Stimulated activated effector memory CD8-positive, alpha-beta T cell treated with anti-CD3 and anti-CD28 coated beads, Interleukin-12 subunit alpha, Interleukin-12 subunit beta, amount 100 ng/mL, for 72 hours (primary cell): ENCODE measurements at regions not wholly inside any gene's neighbourhood (a gene's known extent, or its start where the extent isn't known, plus 50 kb on each side); places are given as distances from the start of the nearest gene placed in this dataset.
"Not testable (repeated sequence)": the region's sequence is repeated elsewhere in the genome, so short reads cannot be mapped to it uniquely, and the experiment has no call there.

ENCODE experiments used
- ATAC-seq: fragments of 150-1000 bp; cut with Tn5 transposase; 2 replicates; pipeline ENCODE4 v1.10.0; 2021
- DNase-seq, 2 donors: peaks; one replicate each; pipeline ENCODE4 v3.0.0; 2021 to 2022; ENCODE audit warnings: low spot score in 2 of 2
- H3K27ac Mint-ChIP-seq: one replicate; pipeline ENCODE4 v1.8.0; 2022; ENCODE audit warnings: mild to moderate bottlenecking, mixed read lengths
- H3K36me3 Mint-ChIP-seq: one replicate; pipeline ENCODE4 v1.8.0; 2022; ENCODE audit warnings: mild to moderate bottlenecking, mixed read lengths
- H3K4me1 Mint-ChIP-seq: one replicate; pipeline ENCODE4 v1.8.0; 2022; ENCODE audit warnings: mixed read lengths
- H3K4me3 Mint-ChIP-seq: one replicate; pipeline ENCODE4 v1.8.0; 2022; ENCODE audit warnings: mild to moderate bottlenecking, mixed read lengths
- H3K9me3 Mint-ChIP-seq: one replicate; pipeline ENCODE4 v1.8.0; 2022; ENCODE audit warnings: mixed read lengths

DNA sequence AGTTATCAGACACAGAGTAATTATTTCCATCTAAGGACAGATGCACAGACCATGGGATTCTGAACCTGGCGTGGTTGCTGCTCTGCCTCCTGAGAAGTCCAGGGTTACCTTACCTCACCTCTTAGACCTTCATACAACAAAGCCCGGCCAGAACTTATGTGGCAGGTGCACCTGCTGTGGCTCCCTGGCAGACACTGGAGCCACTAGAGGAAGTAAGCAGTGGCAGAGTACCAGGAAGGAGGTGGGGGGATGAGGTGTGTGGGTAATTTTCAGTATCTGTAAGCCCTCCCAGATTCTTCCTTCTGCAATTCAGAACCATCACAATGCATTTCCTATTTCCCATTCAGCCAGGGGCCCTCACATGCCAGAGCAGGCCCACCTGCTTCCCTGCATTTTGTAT is 106.1 kb upstream of the DOCK9 start:
- Mint-ChIP-seq H3K27ac (peak overlapping the region; percentile 86), H3K4me3 (peak overlapping the region; percentile 79), H3K4me1 (peaks cover 38% of the 10 kb centered on the region), H3K36me3 (peaks cover 21% of the 10 kb centered on the region), H3K9me3 (no peaks in the 10 kb centered on the region)
- peak in 1 of 2 donors; percentile 53 for DNase-seq
- ATAC-seq: no peak

GRCh38 chr13:99085139-99085807 is 107.4 kb upstream of the DOCK9 start:
- DNase-seq (peak in 1 of 2 donors; percentile 52), ATAC-seq (no peak)
- H3K27ac Mint-ChIP-seq: peak overlapping the region; percentile 86
- peaks cover 35% of the 10 kb centered on the region for H3K4me1 Mint-ChIP-seq
- H3K4me3 Mint-ChIP-seq: peak overlapping the region; percentile 79
- H3K9me3 Mint-ChIP-seq: no peaks in the 10 kb centered on the region
- peaks cover 21% of the 10 kb centered on the region for H3K36me3 Mint-ChIP-seq

- Mint-ChIP-seq H3K4me3 (peak overlapping the region; percentile 79), H3K9me3 (no peaks in the 10 kb centered on the region), H3K36me3 (peaks cover 21% of the 10 kb centered on the region), H3K27ac (peak overlapping the region; percentile 86), H3K4me1 (peaks cover 29% of the 10 kb centered on the region)
- ATAC-seq (no peak), DNase-seq (no peak)
Measured at GRCh38 chr13:99085808-99086266, 108.0 kb upstream of the DOCK9 start.

DNA sequence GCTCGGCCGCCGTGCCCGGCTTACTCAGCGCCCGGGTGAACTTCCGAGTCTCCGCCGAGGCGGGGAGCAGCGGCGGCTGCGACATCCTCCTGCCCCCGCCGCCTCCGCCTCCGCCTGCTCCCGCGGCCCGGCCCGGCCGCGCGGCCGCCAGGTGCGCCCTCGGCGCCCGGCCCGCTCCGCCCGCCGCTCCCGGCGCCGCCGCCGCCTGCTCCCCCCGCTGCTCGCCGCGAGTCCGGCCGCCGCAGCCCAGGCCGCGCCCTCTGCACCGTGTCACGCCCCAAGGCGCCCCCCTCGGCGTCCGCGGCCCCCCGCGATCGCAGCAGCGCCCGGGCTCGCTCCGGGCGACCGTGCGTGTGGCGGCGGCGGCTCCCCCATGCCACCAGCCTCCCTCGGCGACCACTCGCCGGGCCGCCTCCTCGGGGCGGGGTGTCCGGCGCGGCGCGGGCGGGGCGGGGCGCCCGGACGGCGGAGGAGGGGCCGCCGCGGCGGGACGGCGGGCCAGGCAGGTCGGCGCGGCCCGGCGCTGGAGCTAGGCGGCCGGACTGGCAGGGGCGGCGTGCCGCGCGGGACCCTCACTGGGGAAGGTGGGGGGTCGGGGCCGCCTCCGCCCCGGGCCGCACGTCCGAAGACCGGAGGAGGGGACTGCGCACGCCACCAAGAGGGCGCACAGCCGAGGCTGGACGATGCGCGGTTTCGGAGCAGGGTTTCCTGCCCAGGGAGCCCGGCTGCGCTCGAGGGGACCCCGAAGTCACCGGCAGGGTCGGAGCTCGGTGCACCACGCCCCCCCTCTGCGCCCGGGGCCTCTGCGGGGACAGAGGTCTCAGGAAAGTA is 108.6 kb upstream of the DOCK9 start:
- Mint-ChIP-seq H3K4me3 (peak overlapping the region; percentile 96), H3K36me3 (peaks cover 21% of the 10 kb centered on the region), H3K9me3 (no peaks in the 10 kb centered on the region), H3K4me1 (peaks cover 29% of the 10 kb centered on the region), H3K27ac (peak overlapping the region; percentile 97)
- DNase-seq (peak; percentile 47 to 83), ATAC-seq (peak; percentile 75)

DNA sequence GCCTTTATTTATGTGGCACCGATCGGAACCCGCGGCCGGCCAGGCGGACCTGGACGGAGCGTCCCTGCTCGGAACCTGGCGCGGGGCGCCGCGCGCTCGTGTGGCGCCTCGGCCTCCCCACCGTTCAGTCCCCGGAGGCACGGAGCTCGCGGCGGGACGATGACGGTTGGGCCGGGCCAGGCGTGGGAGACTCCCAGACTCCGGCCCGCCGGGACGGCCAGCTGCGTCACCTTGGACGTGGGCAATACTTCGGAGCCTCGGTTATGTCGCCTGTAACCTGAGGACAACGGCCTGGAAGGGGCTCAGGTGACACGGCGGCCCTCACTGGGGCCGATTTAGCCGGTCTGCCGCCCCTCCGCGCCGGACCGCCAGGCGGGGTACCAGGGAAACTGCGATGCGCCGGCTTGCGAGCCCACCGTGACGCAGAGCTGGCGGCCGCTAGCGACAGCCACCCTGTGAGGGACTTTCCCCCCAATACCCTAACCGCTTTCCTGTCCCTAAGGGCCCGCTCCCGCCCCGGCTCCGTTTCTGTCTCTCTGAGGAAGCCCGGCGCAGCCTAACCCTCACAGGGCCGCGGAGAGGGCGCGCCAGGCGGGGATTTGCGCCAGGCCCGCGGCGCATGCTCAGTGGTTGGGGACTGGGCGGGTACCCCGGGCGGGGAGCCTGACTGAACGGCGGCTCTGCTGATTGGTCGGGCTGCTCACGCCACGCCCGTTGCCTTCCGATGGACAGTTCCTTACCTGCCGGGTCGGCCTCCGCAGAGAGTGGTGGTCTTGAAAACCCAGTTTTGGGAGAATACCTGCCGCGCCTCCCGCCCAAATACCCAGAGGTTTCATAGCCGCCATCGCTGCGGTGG is 109.5 kb upstream of the DOCK9 start:
- ATAC-seq (peak; percentile 89), DNase-seq (peak; percentile 87 to 98)
- peaks cover 21% of the 10 kb centered on the region for H3K36me3 Mint-ChIP-seq
- peak overlapping the region; percentile 97 for H3K27ac Mint-ChIP-seq
- H3K9me3 Mint-ChIP-seq: no peaks in the 10 kb centered on the region
- peaks cover 29% of the 10 kb centered on the region for H3K4me1 Mint-ChIP-seq
- peak overlapping the region; percentile 96 for H3K4me3 Mint-ChIP-seq

DNA sequence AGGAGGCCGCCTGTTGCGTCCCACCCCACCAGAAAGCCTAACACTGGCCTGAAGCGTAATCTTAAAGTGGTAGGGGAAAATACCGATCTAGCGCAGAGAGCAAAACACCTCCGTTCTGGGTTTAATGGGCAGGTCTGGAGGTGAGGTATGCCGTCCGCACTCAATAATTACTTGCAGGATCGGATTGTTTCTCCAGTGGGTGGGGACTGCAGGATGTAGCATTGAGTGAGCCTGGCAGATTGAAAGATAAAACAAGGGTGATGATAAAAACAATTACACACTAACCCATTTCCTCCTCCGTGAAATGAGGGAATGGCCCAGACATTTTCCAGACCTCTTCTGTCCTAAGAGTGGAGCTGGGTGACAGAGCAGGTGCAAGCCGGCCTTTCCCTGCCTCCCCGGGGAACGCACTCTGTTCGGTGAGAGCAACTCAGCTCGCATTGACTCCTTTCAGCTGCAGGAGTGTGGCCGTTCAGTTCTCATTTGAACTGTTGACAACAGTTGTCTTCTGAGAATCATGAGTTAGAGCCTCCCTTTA is 110.2 kb upstream of the DOCK9 start:
- Mint-ChIP-seq H3K36me3 (peaks cover 21% of the 10 kb centered on the region), H3K9me3 (no peaks in the 10 kb centered on the region), H3K4me1 (peaks cover 29% of the 10 kb centered on the region), H3K4me3 (peak overlapping the region; percentile 96), H3K27ac (peak overlapping the region; percentile 97)
- DNase-seq (no peak), ATAC-seq (peak; percentile 38)

GRCh38 chr13:99093997-99094396 is 106.7 kb upstream of the UBAC2 start:
- DNase-seq (no peak), ATAC-seq (no peak)
- no peaks in the 10 kb centered on the region for H3K9me3 Mint-ChIP-seq
- H3K4me1 Mint-ChIP-seq: no peaks in the 10 kb centered on the region
- H3K4me3 Mint-ChIP-seq: no peak overlapping the region
- no peaks in the 10 kb centered on the region for H3K36me3 Mint-ChIP-seq
- no peak overlapping the region for H3K27ac Mint-ChIP-seq

DNA sequence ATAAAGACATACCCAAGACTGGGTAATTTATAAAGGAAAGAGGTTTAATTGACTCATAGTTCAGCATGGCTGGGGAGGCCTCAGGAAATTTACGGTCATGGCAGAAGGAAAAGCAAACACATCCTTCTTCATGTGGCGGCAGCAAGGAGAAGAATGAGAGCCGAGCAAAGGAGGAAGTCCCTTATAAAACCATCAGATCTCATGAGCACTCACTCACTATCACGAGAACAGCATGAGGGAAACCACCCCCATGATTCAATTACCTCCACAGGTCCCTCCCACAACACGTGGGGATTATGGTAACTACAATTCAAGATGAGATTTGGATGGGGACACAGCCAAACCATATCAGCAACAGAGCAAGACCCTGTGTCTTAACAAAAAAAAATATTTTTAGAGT is 98.8 kb upstream of the UBAC2 start:
- H3K4me1 Mint-ChIP-seq, ATAC-seq, H3K27ac Mint-ChIP-seq, H3K9me3 Mint-ChIP-seq, H3K4me3 Mint-ChIP-seq, H3K36me3 Mint-ChIP-seq, DNase-seq: not testable (repeated sequence)

GRCh38 chr13:99103536-99103935 is 97.1 kb upstream of the UBAC2 start:
- Mint-ChIP-seq H3K4me3 (no peak overlapping the region), H3K9me3 (no peaks in the 10 kb centered on the region), H3K4me1 (no peaks in the 10 kb centered on the region), H3K36me3 (no peaks in the 10 kb centered on the region), H3K27ac (no peak overlapping the region)
- ATAC-seq (no peak), DNase-seq (no peak)

DNA sequence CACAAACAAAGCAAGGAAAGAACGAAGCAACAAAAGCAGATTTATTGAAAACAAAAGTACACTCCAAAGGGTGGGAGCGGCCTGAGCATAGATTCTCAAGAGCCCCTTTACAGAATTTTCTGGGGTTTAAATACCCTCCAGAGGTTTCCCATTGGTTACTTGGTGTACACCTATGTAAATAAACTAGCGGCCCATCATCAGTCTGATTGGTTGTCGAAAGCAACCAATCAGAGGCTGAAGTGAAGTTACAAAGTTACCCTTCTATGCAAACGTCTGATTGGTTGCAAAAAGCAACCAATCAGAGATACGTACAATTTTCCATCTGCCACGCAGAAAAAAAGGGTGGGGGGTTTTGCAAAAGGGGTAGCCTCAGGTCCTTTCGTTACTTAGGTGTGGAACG is 96.3 kb upstream of the UBAC2 start:
- Mint-ChIP-seq H3K36me3 (no peaks in the 10 kb centered on the region), H3K4me1 (no peaks in the 10 kb centered on the region), H3K27ac (no peak overlapping the region), H3K4me3 (no peak overlapping the region), H3K9me3 (no peaks in the 10 kb centered on the region)
- ATAC-seq (no peak), DNase-seq (no peak)

GRCh38 chr13:99105160-99105559 is 95.5 kb upstream of the UBAC2 start:
- no peaks in the 10 kb centered on the region for H3K9me3 Mint-ChIP-seq
- no peaks in the 10 kb centered on the region for H3K4me1 Mint-ChIP-seq
- no peak for ATAC-seq
- no peak overlapping the region for H3K27ac Mint-ChIP-seq
- no peaks in the 10 kb centered on the region for H3K36me3 Mint-ChIP-seq
- H3K4me3 Mint-ChIP-seq: no peak overlapping the region
- DNase-seq: no peak

DNA sequence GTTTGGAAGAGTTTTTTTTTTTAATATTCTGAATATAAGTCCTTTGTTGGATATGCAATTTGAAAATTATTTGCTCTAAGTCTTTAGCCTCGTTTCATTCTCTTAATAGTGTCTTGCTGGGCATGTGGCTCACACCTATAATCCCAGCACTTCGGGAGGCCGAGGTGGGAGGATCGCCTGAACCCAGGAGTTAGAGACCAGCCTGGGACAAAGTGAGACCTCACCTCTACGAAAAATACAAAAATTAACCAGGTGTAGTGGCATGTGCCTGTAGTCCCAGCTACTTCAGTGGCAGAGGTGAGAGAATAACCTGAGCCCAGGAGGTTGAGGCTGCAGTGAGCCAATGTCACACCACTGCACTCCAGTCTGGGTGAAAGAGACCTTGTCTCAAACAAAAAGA is 87.3 kb upstream of the UBAC2 start:
- DNase-seq (no peak), ATAC-seq (no peak)
- no peaks in the 10 kb centered on the region for H3K9me3 Mint-ChIP-seq
- no peaks in the 10 kb centered on the region for H3K4me1 Mint-ChIP-seq
- H3K36me3 Mint-ChIP-seq: no peaks in the 10 kb centered on the region
- no peak overlapping the region for H3K27ac Mint-ChIP-seq
- H3K4me3 Mint-ChIP-seq: no peak overlapping the region

GRCh38 chr13:99118179-99118578 is 82.5 kb upstream of the UBAC2 start:
- no peaks in the 10 kb centered on the region for H3K36me3 Mint-ChIP-seq
- ATAC-seq (no peak), DNase-seq (no peak)
- H3K9me3 Mint-ChIP-seq: peaks cover 5% of the 10 kb centered on the region
- no peak overlapping the region for H3K27ac Mint-ChIP-seq
- no peak overlapping the region for H3K4me3 Mint-ChIP-seq
- H3K4me1 Mint-ChIP-seq: peaks cover 28% of the 10 kb centered on the region

DNA sequence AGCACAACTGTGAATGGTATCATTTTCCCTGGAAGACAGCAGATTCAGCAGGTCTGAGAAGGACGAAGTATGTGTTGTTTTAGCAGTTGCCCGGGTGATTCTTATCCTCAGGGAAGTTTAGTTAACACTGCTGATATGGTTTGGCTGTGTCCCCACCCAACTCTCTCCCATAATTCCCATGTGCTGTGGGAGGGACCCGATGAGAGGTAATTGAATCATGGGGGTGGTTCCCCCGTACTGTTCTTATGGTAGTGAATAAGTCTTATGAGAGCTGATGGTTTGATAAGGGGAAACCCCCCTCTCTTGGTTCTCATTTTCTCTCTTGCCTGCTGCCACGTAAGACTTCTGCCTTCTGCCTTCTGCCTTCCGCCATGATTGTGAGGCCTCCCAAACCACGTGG is 81.0 kb upstream of the UBAC2 start:
- Mint-ChIP-seq H3K27ac (peak overlapping the region; percentile 16), H3K36me3 (no peaks in the 10 kb centered on the region), H3K4me3 (peak overlapping the region; percentile 25), H3K4me1 (peaks cover 33% of the 10 kb centered on the region), H3K9me3 (peaks cover 5% of the 10 kb centered on the region)
- no peak for DNase-seq
- ATAC-seq: peak; percentile 90

DNA sequence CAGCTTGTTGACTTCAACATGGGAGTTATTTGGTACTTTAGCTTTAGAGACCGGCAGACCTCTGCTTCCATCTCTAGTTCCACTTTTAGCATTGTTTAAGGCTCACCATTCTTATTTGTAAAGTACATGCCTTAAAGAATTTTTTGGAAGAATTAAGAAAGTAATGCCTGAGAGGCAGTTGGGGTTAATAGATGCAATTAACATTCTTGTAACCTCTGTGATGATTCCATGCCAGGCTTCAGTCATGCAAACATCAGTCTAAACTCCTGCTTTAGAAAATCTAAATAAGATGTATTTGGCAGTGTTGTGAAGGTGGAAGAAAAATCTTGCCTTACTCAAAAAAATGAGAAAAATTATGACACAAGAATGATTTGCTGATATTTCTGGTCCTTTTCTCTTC is 79.9 kb upstream of the UBAC2 start:
- DNase-seq: no peak
- Mint-ChIP-seq H3K4me1 (peaks cover 44% of the 10 kb centered on the region), H3K27ac (peak overlapping the region; percentile 2), H3K9me3 (peaks cover 5% of the 10 kb centered on the region), H3K4me3 (peak overlapping the region; percentile 25), H3K36me3 (no peaks in the 10 kb centered on the region)
- ATAC-seq: no peak
